ENCODE measurements at regions not wholly inside any gene's neighbourhood (a gene's known extent, or its start where the extent isn't known, plus 50 kb on each side); places are given as distances from the start of the nearest gene placed in this dataset.

DNA sequence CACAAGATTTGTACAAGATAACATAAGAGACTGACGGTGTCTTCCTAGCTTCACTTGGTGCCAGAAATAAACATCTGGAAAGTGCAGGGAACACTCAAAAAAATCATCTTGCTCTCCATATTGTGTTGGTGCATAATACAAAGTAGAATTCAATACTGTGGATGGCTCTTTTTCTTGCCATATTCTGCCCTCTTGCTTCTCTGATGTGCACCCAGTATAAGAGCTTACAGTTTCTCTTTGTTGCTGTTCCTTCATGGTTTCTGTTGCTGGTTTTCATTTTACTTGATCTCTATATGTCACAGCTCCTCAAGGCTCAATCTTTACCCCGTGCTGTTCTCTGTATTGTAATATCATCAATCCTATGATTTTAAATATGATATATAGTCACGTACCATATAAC is 528.5 kb upstream of the ZP4 start:
- H3K27ac ChIP-seq = no peak overlapping the region
- TF ChIP-seq ZFX (IDR thresholded peaks at IDR 0.05) (no peak), CTCF (conservative IDR thresholded peaks at IDR 0.05) (no peak)

- H3K27ac ChIP-seq = no peak overlapping the region
- TF ChIP-seq CTCF (conservative IDR thresholded peaks at IDR 0.05) (no peak), ZFX (IDR thresholded peaks at IDR 0.05) (no peak)
Observed at GRCh38 chr1:238409932-238410331, 519.2 kb upstream of the ZP4 start.

DNA sequence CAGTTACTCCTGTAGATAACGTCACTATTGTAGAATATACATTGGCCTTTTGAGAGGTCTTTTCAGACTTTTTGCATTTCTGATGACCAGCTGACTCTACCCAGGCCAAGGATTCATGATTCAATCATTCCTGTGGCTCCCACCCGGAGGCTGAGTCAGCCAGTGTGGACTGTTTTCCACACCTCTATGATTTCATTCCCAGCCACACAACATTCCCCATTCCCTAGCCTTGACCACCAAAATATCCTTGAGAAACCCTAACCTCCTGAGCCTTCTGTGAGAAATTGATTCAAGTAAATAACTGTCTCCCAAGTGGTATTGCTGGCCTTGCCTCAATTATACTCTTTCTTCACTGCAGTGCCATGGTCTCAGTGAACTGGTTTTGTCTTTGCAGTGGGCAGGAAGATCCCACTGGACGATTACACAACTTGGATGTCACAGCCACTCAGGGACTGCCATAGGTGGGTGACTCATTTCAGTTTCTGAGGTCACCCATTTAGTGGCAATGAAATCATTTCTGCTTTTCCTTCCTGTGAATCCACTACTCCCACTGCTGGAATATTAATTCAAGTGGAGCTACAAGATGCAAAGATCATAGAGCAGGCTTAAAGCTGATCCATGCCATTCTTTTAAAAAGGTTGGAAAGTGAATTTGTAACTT is 518.6 kb upstream of the ZP4 start:
- no peak overlapping the region for H3K27ac ChIP-seq
- no peak for TF ChIP-seq CTCF (conservative IDR thresholded peaks at IDR 0.05)
- no peak for TF ChIP-seq ZFX (IDR thresholded peaks at IDR 0.05)

DNA sequence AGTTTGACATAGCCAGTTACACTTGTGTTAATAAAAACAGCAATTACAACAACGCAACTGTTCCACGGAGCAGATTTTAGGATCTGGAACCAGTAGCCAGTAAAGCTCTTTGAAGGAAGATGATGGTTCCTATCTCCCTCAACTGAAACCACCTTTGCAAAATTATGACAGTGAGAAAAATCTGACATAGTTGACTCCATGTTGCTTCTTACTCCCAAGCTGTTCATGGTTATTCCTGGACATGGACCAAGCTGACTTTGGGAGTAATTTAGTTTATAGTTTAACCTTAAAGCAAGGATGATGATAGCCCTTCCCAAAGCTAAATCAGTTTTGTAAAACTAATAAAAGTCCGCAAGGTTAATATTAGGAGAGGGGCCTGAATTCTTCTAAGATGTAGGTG is 518.0 kb upstream of the ZP4 start:
- no peak for TF ChIP-seq CTCF (conservative IDR thresholded peaks at IDR 0.05)
- no peak for TF ChIP-seq ZFX (IDR thresholded peaks at IDR 0.05)
- no peak overlapping the region for H3K27ac ChIP-seq

DNA sequence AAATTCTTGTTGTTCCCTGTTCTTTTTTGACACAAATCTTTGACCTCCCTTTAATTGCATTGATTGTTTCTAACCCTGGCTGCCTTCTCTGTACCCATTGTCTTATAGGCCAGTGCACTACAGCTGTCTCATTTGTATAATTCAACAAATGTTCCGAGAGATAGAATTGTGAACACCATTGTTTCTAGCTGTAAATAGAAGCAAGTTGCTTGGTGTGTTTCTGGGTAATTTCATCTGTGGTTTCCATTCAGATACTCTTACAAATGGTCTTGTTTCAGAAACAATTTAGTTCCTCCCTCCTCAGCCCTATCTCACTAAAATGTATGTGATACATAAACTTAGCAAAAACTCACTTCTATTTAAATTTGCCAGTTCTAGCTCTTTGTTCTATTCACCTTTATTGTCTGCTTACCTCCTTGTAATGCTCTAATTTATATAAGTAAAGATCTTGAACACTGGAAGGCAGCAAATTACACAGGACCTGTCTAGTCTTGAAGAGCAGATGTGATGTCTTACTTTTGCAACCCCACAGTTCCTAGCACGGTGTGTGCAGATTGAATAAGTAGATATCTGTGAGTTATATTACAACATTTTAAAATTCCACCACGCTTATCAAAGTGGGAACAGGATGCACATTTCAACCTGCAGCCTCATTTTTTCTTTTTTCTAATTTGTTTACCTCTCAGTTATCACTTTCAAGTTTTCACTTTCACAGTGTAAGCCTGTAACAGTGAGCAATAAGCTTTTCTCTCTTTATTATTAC is 515.6 kb upstream of the ZP4 start:
- no peak overlapping the region for H3K27ac ChIP-seq
- no peak for TF ChIP-seq CTCF (conservative IDR thresholded peaks at IDR 0.05)
- no peak for TF ChIP-seq ZFX (IDR thresholded peaks at IDR 0.05)

- no peak overlapping the region for H3K27ac ChIP-seq
- TF ChIP-seq ZFX (IDR thresholded peaks at IDR 0.05) (no peak), CTCF (conservative IDR thresholded peaks at IDR 0.05) (no peak)
Observed at GRCh38 chr1:238404921-238405320, 514.2 kb upstream of the ZP4 start.

DNA sequence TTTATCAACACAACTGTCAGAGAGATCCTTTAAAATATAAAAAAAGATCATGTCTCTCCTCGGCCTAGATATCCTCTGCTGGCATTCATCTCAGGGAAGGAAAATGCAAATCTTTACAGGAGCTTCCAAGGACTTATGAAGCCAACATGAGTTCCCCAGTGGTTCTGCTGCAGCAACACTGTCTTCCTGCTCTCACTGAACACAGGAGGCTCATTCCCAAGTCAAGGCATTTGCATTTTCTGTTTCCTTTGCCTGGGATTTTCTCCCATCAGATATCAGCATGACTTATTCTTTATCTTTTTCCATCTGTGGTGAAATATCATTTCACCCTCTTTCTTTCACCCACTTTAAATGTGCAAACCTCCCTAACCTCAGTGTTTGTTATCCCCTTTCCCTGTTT is 513.8 kb upstream of the ZP4 start:
- H3K27ac ChIP-seq = no peak overlapping the region
- TF ChIP-seq ZFX (IDR thresholded peaks at IDR 0.05) = no peak
- TF ChIP-seq CTCF (conservative IDR thresholded peaks at IDR 0.05) = no peak
